ENCODE measurements at regions not wholly inside any gene's neighbourhood (a gene's known extent, or its start where the extent isn't known, plus 50 kb on each side); places are given as distances from the start of the nearest gene placed in this dataset.

DNA sequence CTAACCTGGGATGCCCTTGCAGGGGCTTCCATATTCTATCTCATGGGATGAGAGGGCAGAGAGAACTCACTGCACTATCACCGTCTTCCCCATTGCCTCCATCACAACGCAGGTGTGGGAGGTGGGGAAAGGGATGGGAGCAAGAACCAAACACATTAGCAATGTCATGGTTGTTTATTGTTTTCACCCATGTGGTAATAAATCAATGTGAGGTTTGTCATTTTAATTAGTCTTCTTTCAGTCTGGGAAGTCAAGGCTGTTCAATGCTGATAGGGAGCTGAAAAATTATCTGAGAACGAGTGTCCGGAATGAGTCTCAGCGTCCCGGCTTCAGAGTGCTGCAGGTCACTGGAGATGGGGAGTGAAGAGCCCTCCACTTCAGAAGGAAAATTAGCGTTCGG, 268.5 kb downstream of the DUSP10 start:
- H3K27me3 ChIP-seq, result no peaks in the 10 kb centered on the region; the same call in 1 of the 2 replicates
- peaks cover 4% of the 10 kb centered on the region; the same call in 1 of the 2 replicates for H3K4me1 ChIP-seq
- H3K9me3 ChIP-seq, result no peaks in the 10 kb centered on the region
- no peak for DNase-seq
- no peak overlapping the region for H3K4me3 ChIP-seq (ENCODE audit: low read depth, low read length)
- H3K36me3 ChIP-seq, result no peaks in the 10 kb centered on the region
- TF ChIP-seq, protein P1, sequence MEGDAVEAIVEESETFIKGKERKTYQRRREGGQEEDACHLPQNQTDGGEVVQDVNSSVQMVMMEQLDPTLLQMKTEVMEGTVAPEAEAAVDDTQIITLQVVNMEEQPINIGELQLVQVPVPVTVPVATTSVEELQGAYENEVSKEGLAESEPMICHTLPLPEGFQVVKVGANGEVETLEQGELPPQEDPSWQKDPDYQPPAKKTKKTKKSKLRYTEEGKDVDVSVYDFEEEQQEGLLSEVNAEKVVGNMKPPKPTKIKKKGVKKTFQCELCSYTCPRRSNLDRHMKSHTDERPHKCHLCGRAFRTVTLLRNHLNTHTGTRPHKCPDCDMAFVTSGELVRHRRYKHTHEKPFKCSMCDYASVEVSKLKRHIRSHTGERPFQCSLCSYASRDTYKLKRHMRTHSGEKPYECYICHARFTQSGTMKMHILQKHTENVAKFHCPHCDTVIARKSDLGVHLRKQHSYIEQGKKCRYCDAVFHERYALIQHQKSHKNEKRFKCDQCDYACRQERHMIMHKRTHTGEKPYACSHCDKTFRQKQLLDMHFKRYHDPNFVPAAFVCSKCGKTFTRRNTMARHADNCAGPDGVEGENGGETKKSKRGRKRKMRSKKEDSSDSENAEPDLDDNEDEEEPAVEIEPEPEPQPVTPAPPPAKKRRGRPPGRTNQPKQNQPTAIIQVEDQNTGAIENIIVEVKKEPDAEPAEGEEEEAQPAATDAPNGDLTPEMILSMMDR (IDR thresholded peaks at IDR 0.05; ENCODE audit: low read depth, low read length), result no peak

DNA sequence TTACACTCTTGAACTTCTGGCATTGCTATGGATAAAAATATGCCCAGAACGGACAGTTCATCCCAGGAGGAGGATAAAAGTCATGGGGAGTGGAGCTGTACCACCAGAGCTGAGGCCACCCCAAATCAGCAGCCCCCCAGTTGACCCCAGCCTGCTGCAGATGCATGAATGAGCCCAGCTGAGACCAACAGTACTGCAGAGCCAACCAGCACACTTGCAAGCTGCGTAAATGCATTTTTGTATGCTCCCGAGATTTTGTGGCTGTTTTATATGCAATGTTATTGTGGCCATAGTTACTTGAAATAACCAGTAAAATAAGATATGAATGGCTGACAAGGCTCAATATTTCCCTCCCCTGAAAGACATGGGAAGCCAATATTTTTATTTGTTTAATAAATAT, 264.6 kb downstream of the DUSP10 start:
- Histone ChIP-seq H3K36me3 (no peaks in the 10 kb centered on the region), H3K4me3 (ENCODE audit: low read depth, low read length) (no peak overlapping the region), H3K4me1 (peaks cover 4% of the 10 kb centered on the region; the same call in 1 of the 2 replicates), H3K27me3 (no peaks in the 10 kb centered on the region; the same call in 1 of the 2 replicates), H3K9me3 (no peaks in the 10 kb centered on the region)
- DNase-seq, result no peak
- TF ChIP-seq, protein P1 (IDR thresholded peaks at IDR 0.05; ENCODE audit: low read depth, low read length), result no peak

DNA sequence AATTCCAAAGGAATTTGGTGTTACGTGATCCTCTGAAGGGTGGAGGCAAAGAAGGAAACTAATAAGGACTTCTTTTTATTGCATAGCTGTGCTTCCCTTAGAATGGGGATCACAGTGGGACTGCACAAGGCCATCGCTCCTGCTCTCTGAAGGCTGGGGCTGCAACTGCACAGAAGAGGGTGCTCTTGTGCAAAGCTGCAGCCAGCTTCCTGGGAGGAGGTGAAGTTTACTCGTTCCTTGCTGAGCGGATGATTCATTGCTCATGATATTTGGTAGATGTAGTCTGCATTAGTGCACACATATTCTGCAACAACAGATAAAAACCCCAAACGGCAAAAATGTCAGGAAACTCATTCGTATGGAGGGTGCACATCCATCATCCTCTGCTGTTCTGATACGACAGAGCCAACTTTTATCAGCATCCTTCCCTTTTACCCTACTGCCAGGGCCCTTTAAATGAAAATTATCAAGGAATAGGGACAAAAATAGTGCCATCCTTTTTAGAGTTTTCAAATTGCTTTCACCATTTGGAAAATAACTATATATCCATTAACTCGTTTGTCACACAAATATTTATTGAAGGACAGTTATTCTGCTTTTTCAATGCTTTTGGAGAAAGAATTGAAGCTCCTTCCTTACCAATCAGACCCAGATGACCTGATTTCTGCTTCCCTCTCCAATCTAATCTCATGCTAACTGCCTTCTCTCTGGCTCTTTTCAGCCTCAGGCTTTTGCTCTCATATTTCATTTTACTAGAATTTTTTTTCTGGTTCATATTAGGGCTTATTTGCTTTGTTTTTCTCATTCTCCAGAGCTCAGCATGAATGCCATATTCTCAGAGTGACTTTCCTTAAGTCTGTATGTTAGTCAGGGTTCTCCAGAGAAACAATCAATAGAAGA, 263.6 kb downstream of the DUSP10 start:
- Histone ChIP-seq H3K9me3 (no peaks in the 10 kb centered on the region), H3K4me3 (ENCODE audit: low read depth, low read length) (no peak overlapping the region), H3K27me3 (no peaks in the 10 kb centered on the region), H3K4me1 (peaks cover 4% of the 10 kb centered on the region; the same call in 1 of the 2 replicates), H3K36me3 (no peaks in the 10 kb centered on the region)
- TF ChIP-seq, protein P1 (IDR thresholded peaks at IDR 0.05; ENCODE audit: low read depth, low read length), result peak; percentile 96
- peak; percentile 74 for DNase-seq

DNA sequence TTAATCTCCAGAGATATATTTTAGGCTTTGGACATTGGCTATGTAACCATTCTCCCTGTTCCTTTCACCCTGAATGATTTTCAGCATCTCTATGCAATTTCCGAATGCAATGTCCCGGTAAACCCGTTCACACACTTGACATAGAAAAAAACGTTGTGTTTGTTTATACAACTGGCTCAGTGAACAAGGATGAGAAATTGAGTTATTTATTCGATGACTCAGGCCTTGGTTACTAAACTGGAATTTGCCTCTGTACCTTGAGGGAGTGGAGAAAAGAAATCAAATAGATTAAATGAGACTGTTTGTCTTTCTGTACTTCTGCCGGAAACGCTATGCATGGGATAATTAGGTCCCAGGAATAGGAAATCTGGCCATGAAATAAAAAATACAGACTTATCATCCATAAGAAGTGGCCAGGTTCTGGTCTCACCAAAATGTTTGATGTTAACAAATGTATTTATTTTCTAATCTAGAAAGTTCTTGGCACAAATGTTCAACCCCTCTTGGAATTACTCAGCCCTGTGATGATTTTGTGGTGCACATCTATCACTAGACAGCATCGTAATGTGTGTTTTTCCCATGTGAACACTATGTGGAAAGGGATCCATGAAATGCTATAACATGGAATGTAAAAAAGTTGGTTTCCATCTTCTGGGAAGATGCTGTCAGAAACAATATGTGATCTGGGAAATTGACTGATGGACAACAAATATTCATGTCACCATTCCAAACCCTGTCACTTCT, 253.9 kb downstream of the DUSP10 start:
- H3K4me1 ChIP-seq, result no peaks in the 10 kb centered on the region; the same call in 1 of the 2 replicates
- TF ChIP-seq, protein P1 (IDR thresholded peaks at IDR 0.05; ENCODE audit: low read depth, low read length), result no peak
- H3K36me3 ChIP-seq, result no peaks in the 10 kb centered on the region
- H3K9me3 ChIP-seq, result no peaks in the 10 kb centered on the region
- DNase-seq, result no peak
- no peaks in the 10 kb centered on the region for H3K27me3 ChIP-seq
- no peak overlapping the region for H3K4me3 ChIP-seq (ENCODE audit: low read depth, low read length)

DNA sequence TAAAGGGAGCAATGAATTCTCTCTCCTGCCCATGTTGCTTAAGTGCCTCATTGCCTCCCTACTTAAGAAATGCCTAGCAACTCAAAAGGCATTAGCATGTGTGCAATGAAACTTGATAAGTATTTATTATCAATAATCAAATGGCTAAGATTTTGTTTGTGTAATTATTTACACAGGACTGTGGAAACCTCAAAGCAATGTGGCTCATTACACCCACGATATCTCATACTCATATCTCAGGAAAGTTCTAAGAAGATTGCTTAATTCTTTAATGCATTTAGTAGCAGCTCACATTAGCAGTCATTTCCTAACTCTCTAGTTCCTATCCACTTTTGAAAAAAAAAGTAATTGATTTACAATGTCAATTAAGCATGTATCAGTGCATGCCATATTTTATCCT, 253.3 kb downstream of the DUSP10 start:
- DNase-seq, result no peak
- TF ChIP-seq, protein P1 (IDR thresholded peaks at IDR 0.05; ENCODE audit: low read depth, low read length), result no peak
- Histone ChIP-seq H3K9me3 (no peaks in the 10 kb centered on the region), H3K36me3 (no peaks in the 10 kb centered on the region), H3K4me1 (no peaks in the 10 kb centered on the region; the same call in 1 of the 2 replicates), H3K27me3 (no peaks in the 10 kb centered on the region), H3K4me3 (ENCODE audit: low read depth, low read length) (no peak overlapping the region)
